Astrocyte (in vitro differentiated cells and primary cell): ENCODE measurements at regions not wholly inside any gene's neighbourhood (a gene's known extent, or its start where the extent isn't known, plus 50 kb on each side); places are given as distances from the start of the nearest gene placed in this dataset.
"Not testable (repeated sequence)": the region's sequence is repeated elsewhere in the genome, so short reads cannot be mapped to it uniquely, and the experiment has no call there.

ENCODE experiments used
- EZH2 ChIP-seq: IDR thresholded peaks from 2 replicates; pipeline ENCODE4 v1.6.1; 2012; ENCODE audit warnings: mild to moderate bottlenecking, low read length, inconsistent platforms; ENCODE audit not compliant: insufficient read depth
- TF ChIP-seq, protein P1 (sequence below): IDR thresholded peaks from 2 replicates; pipeline ENCODE4 v1.5.1; 2011; ENCODE audit warnings: low read depth, mild to moderate bottlenecking, inconsistent platforms, low read length, moderate library complexity; ENCODE audit not compliant: insufficient read depth

DNA sequence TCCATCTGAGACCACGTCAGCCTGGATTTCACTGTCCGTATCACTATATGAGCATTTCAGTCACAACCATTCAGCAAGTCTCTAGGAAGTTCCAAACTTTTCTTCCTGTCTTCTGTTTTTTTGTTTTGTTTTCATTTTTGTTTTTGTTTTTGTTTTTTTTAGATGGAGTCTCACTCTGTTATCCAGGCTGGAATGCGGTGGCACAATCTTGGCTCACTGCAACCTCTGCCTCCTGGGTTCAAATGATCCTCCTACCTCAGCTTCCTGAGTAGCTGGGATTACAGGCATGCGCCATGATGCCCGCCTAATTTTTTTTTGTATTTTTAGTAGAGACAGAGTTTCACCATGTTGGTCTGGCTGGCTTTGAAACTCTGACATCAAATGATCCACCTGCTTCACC lies 1715.9 kb downstream of the SPATA31A7 start:
- TF ChIP-seq, protein P1, sequence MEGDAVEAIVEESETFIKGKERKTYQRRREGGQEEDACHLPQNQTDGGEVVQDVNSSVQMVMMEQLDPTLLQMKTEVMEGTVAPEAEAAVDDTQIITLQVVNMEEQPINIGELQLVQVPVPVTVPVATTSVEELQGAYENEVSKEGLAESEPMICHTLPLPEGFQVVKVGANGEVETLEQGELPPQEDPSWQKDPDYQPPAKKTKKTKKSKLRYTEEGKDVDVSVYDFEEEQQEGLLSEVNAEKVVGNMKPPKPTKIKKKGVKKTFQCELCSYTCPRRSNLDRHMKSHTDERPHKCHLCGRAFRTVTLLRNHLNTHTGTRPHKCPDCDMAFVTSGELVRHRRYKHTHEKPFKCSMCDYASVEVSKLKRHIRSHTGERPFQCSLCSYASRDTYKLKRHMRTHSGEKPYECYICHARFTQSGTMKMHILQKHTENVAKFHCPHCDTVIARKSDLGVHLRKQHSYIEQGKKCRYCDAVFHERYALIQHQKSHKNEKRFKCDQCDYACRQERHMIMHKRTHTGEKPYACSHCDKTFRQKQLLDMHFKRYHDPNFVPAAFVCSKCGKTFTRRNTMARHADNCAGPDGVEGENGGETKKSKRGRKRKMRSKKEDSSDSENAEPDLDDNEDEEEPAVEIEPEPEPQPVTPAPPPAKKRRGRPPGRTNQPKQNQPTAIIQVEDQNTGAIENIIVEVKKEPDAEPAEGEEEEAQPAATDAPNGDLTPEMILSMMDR, result not testable (repeated sequence)
- not testable (repeated sequence) for TF ChIP-seq EZH2
